ENCODE measurements at regions not wholly inside any gene's neighbourhood (a gene's known extent, or its start where the extent isn't known, plus 50 kb on each side); places are given as distances from the start of the nearest gene placed in this dataset.

GRCh38 chr10:100684688-100685235 is 60.6 kb upstream of the PAX2 start:
- WGBS, 2 donors, result 4 to 7% methylated on average over 9 of the region's 9 CpGs
- H3K9ac ChIP-seq (ENCODE audit: insufficient read depth in 1 of 2, low read length in 2 of 2), result no peak overlapping the region
- peaks cover 0 to 4% (median 0%) of the 10 kb centered on the region in 4 donors for H3K9me3 ChIP-seq (ENCODE audit: control insufficient read depth in 4 of 4, insufficient read depth in 3 of 4, low read length in 3 of 4)
- H3K27me3 ChIP-seq (ENCODE audit: control insufficient read depth in 3 of 3, insufficient read depth in 3 of 3, low read length in 2 of 3), result peaks cover 21 to 77% (median 67%) of the 10 kb centered on the region in 3 donors
- TF ChIP-seq CTCF (IDR thresholded peaks at IDR 0.05; ENCODE audit: control extremely low read depth, extremely low read depth), result no peak
- no peaks in the 10 kb centered on the region for H3K36me3 ChIP-seq (ENCODE audit: control insufficient read depth in 4 of 4, insufficient read depth in 4 of 4, low read length in 4 of 4)
- H3K4me1 ChIP-seq (ENCODE audit: control insufficient read depth in 5 of 5, insufficient read depth in 5 of 5, low read length in 5 of 5), result peaks cover 0 to 4% (median 0%) of the 10 kb centered on the region in 5 donors
- H3K27ac ChIP-seq (ENCODE audit: low read depth in 1 of 2, low read length in 1 of 2), result no peak overlapping the region
- DNase-seq, result no peak
- no peak overlapping the region for H3K4me3 ChIP-seq
- no peak for ATAC-seq (ENCODE audit: insufficient read depth, low FRiP score)

GRCh38 chr10:100685331-100685730 is 60.1 kb upstream of the PAX2 start:
- Histone ChIP-seq H3K4me1 (ENCODE audit: control insufficient read depth in 5 of 5, insufficient read depth in 5 of 5, low read length in 5 of 5) (peaks cover 0 to 4% (median 0%) of the 10 kb centered on the region in 5 donors), H3K36me3 (ENCODE audit: control insufficient read depth in 4 of 4, insufficient read depth in 4 of 4, low read length in 4 of 4) (no peaks in the 10 kb centered on the region), H3K9me3 (ENCODE audit: control insufficient read depth in 4 of 4, insufficient read depth in 3 of 4, low read length in 3 of 4) (peaks cover 0 to 4% (median 0%) of the 10 kb centered on the region in 4 donors), H3K27ac (ENCODE audit: low read depth in 1 of 2, low read length in 1 of 2) (no peak overlapping the region), H3K27me3 (ENCODE audit: control insufficient read depth in 3 of 3, insufficient read depth in 3 of 3, low read length in 2 of 3) (peaks cover 21 to 77% (median 65%) of the 10 kb centered on the region in 3 donors), H3K4me3 (no peak overlapping the region), H3K9ac (ENCODE audit: insufficient read depth in 1 of 2, low read length in 2 of 2) (no peak overlapping the region)
- ATAC-seq (ENCODE audit: insufficient read depth, low FRiP score), result no peak
- no peak for DNase-seq
- 44 to 67% methylated on average over 6 of the region's 6 CpGs for WGBS, 2 donors
- no peak for TF ChIP-seq CTCF (IDR thresholded peaks at IDR 0.05; ENCODE audit: control extremely low read depth, extremely low read depth)

- no peak for TF ChIP-seq CTCF (IDR thresholded peaks at IDR 0.05; ENCODE audit: control extremely low read depth, extremely low read depth)
- peaks cover 0 to 4% (median 0%) of the 10 kb centered on the region in 4 donors for H3K9me3 ChIP-seq (ENCODE audit: control insufficient read depth in 4 of 4, insufficient read depth in 3 of 4, low read length in 3 of 4)
- no peak for ATAC-seq (ENCODE audit: insufficient read depth, low FRiP score)
- H3K27me3 ChIP-seq (ENCODE audit: control insufficient read depth in 3 of 3, insufficient read depth in 3 of 3, low read length in 2 of 3), result peaks cover 13 to 76% (median 52%) of the 10 kb centered on the region in 3 donors
- no peak overlapping the region for H3K27ac ChIP-seq (ENCODE audit: low read depth in 1 of 2, low read length in 1 of 2)
- H3K9ac ChIP-seq (ENCODE audit: insufficient read depth in 1 of 2, low read length in 2 of 2), result no peak overlapping the region
- no peak overlapping the region for H3K4me3 ChIP-seq
- 20% methylated on average over 28 of the region's 28 CpGs for WGBS, 2 donors
- H3K36me3 ChIP-seq (ENCODE audit: control insufficient read depth in 4 of 4, insufficient read depth in 4 of 4, low read length in 4 of 4), result no peaks in the 10 kb centered on the region
- H3K4me1 ChIP-seq (ENCODE audit: control insufficient read depth in 5 of 5, insufficient read depth in 5 of 5, low read length in 5 of 5), result peaks cover 0 to 4% (median 0%) of the 10 kb centered on the region in 5 donors
- peak in 1 of 3 donors; percentile 19 for DNase-seq
Observed at GRCh38 chr10:100687143-100688003, 58.0 kb upstream of the PAX2 start.
